GM18951 (cell line): ENCODE measurements at regions not wholly inside any gene's neighbourhood (a gene's known extent, or its start where the extent isn't known, plus 50 kb on each side); places are given as distances from the start of the nearest gene placed in this dataset.
"Not testable (repeated sequence)": the region's sequence is repeated elsewhere in the genome, so short reads cannot be mapped to it uniquely, and the experiment has no call there.

Experiments
- POLR2A ChIP-seq: IDR thresholded peaks from 4 replicates; pipeline ENCODE4 v1.6.1; 2011; ENCODE audit warnings: mild to moderate bottlenecking; ENCODE audit not compliant: insufficient read length, insufficient read depth; ENCODE audit errors: extremely low read depth
- in situ Hi-C: fragments of 300-500 bp; cut with MboI; formaldehyde crosslinking; loops from one replicate; pipeline ENCODE4 v1.12.0; 2022; ENCODE audit warnings: low sequenced_read_pairs, mixed read lengths, inconsistent platforms; ENCODE audit not compliant: unreplicated experiment

DNA sequence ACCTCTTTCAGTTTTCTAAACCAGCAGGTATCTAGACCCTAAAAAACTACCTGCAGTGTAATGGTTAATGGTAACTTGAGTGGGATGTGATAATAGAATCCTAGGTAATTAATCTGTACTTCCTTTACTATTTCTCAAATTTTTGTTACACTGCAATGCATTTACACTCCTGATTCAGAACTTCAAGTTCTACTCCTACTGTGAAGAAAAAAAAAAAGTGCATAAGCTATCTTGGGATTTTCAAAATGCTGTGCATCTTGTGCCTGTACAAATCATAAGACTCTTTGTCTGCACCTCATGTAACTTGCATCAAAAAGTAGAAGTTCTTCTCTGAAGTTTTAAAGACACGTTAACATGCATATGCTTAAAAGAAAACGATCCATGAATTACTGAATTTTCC is 554.1 kb downstream of the CETN3 start:
- in situ Hi-C loops, result no loop called here
- TF ChIP-seq POLR2A, result no peak

DNA sequence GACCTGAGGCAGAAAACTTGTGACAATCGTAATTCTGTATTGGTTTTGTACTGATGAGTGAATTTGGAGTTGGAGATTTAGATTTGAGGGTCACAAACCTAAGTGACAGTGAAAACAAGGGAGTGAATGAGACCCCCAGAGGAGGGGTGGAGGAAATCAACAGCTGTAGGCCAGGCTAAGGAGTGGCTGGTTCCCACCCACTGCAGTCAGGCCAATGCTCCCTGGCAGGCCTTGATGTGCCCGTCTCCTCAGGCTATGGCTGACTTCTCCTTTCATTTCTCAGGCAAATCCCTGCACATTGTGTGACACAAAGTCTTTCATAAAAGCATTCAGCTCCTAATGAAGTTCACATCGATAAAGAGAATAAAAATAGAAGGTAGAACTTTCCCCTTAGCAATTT is 557.6 kb downstream of the CETN3 start:
- no peak for TF ChIP-seq POLR2A

GRCh38 chr5:89850513-89850865 is 559.1 kb downstream of the CETN3 start:
- in situ Hi-C loops, result no loop called here
- TF ChIP-seq POLR2A, result no peak

More for the DNA sequence above, 557.6 kb downstream of the CETN3 start:
- in situ Hi-C loops, result no loop called here

- in situ Hi-C loops, result no loop called here
- no peak for TF ChIP-seq POLR2A
Observed at GRCh38 chr5:89849830-89850512, 559.6 kb downstream of the CETN3 start.

GRCh38 chr5:89847743-89848142 is 561.8 kb downstream of the CETN3 start:
- in situ Hi-C loops, result no loop called here
- no peak for TF ChIP-seq POLR2A

- TF ChIP-seq POLR2A, result no peak
- in situ Hi-C loops, result no loop called here
Observed at GRCh38 chr5:89844548-89844947, 565.0 kb downstream of the CETN3 start.

DNA sequence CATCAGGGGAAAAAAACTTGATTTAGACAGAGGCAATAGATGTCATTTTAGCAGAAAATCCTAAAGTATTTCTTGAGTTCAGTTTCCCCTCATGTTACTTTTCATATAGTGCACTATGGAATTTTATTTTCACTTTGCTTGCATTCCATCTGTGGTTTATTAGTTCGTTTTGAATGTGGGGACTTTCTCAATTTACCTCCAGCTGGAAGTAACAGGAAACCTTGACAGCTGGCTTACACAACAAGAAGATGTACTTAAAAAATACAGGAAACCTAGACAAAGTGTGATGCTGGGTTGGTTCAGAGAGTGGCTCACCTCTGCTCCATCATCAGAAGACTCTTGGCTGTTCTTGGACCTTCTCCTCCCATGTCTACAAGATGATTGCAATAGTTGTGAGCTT is 567.0 kb downstream of the CETN3 start:
- TF ChIP-seq POLR2A, result no peak
- in situ Hi-C loops, result no loop called here

DNA sequence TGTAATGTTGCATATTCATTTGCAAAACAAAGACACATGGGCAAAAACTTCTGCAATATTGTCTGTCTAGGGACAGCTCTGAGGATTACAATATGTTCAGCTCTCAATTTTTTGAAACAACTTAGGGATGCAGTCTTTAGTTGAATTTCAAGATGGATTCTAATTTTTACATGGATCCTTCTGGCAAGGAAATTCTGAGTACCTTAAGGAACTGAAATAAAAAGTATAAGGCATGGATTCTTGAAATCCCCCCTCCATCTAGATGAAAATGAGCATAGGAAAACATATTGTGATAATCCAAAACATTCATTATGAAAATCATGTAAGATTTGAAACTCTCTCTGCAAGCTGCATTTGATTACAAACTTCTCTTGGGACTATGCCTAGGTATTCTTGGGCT is 568.6 kb downstream of the CETN3 start:
- TF ChIP-seq POLR2A, result no peak
- in situ Hi-C loops, result no loop called here

- in situ Hi-C loops, result no loop called here
- TF ChIP-seq POLR2A, result no peak
Observed at GRCh38 chr5:89830691-89831090, 578.9 kb downstream of the CETN3 start.

GRCh38 chr5:89827960-89828359 is 581.6 kb downstream of the CETN3 start:
- TF ChIP-seq POLR2A, result no peak
- in situ Hi-C loops, result no loop called here

GRCh38 chr5:89827359-89827758 is 582.2 kb downstream of the CETN3 start:
- in situ Hi-C loops, result no loop called here
- no peak for TF ChIP-seq POLR2A

DNA sequence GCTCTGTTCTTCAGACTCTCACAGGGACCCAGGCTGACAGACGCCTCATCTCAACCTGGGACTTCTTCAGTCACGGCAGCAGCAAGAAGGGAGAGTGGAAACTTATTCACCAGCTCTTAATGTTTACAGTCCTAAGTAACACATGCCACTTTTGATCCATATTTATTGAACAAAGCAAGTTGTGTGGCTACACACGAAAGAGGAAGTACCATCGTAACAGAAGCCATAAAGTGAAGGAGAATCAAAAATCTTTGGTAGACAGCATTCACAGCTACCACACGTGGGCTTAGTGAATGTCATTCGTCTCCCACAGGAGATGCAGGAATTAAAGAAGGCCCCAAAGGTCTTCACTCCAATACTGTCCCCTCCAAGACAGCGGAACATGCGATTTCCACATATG is 582.6 kb downstream of the CETN3 start:
- in situ Hi-C loops, result no loop called here

GRCh38 chr5:89823046-89823445 is 586.5 kb downstream of the CETN3 start:
- no peak for TF ChIP-seq POLR2A
- in situ Hi-C loops, result no loop called here

More for the DNA sequence above, 582.6 kb downstream of the CETN3 start:
- no peak for TF ChIP-seq POLR2A

GRCh38 chr5:89817841-89818240 is 591.7 kb downstream of the CETN3 start:
- TF ChIP-seq POLR2A, result no peak
- in situ Hi-C loops, result no loop called here

GRCh38 chr5:89816038-89816437 is 593.5 kb downstream of the CETN3 start:
- no peak for TF ChIP-seq POLR2A

DNA sequence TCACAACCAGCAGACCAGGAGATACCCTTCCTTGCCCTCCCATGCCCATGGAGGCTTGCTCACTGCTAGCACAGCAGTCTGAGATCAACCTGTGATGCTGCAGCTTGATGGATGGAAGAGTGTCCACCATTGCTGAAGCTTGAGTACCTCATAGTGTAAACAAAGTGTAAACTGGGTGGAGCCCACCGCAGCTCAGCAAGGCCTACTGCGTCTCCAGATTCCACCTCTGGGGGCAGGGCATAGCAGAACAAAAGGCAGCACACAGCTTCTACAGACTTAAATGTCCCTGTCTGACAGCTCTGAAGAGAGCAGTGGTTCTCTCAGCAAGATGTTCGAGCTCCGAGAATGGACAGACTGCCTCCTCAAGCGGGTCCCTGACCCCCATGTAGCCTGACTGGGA is 608.8 kb downstream of the CETN3 start:
- in situ Hi-C loops, result not testable (repeated sequence)

More at GRCh38 chr5:89816038-89816437, 593.5 kb downstream of the CETN3 start:
- in situ Hi-C loops, result no loop called here

DNA sequence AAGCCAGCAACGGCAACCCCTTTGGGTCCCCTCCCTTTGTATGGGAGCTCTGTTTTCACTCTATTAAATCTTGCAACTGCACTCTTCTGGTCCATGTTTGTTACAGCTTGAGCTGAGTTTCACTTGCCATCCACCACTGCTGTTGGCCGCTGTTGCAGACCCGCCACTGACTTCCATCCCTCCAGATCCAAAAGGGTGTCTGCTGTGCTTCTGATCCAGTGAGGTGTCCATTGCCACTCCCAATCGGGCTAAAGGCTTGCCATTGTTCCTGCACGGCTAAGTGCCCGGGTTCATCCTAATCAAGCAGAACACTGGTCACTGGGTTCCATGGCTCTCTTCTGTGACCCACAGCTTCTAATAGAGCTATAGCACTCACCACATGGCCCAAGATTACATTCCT is 615.1 kb downstream of the CETN3 start:
- in situ Hi-C loops, result not testable (repeated sequence)

- in situ Hi-C loops, result not testable (repeated sequence)
Observed at GRCh38 chr5:89779734-89780133, 629.8 kb downstream of the CETN3 start.
